ENCODE measurements at regions not wholly inside any gene's neighbourhood (a gene's known extent, or its start where the extent isn't known, plus 50 kb on each side); places are given as distances from the start of the nearest gene placed in this dataset.
"Not testable (repeated sequence)": the region's sequence is repeated elsewhere in the genome, so short reads cannot be mapped to it uniquely, and the experiment has no call there.

GRCh38 chr4:177494791-177495190 is 52.6 kb upstream of the AGA start:
- no peak for DNase-seq (ENCODE audit: low spot score)

- DNase-seq (ENCODE audit: low spot score) = not testable (repeated sequence)
Measured at GRCh38 chr4:177495626-177496025, 53.4 kb upstream of the AGA start.

GRCh38 chr4:177499537-177499936 is 57.3 kb upstream of the AGA start:
- no peak for DNase-seq (ENCODE audit: low spot score)

GRCh38 chr4:177505171-177505615 is 63.0 kb upstream of the AGA start:
- no peak for DNase-seq (ENCODE audit: low spot score)

- DNase-seq (ENCODE audit: low spot score) = no peak
Measured at GRCh38 chr4:177508662-177509061, 66.4 kb upstream of the AGA start.

GRCh38 chr4:177509226-177509745 is 67.0 kb upstream of the AGA start:
- no peak for DNase-seq (ENCODE audit: low spot score)

- no peak for DNase-seq (ENCODE audit: low spot score)
Measured at GRCh38 chr4:177511611-177512010, 69.4 kb upstream of the AGA start.

- no peak for DNase-seq (ENCODE audit: low spot score)
Measured at GRCh38 chr4:177512646-177513045, 70.4 kb upstream of the AGA start.

GRCh38 chr4:177517862-177518261 is 75.6 kb upstream of the AGA start:
- DNase-seq (ENCODE audit: low spot score) = no peak

- no peak for DNase-seq (ENCODE audit: low spot score)
Measured at GRCh38 chr4:177519481-177520260, 77.4 kb upstream of the AGA start.

GRCh38 chr4:177528620-177529019 is 86.4 kb upstream of the AGA start:
- no peak for DNase-seq (ENCODE audit: low spot score)

GRCh38 chr4:177530561-177530960 is 88.3 kb upstream of the AGA start:
- no peak for DNase-seq (ENCODE audit: low spot score)

- DNase-seq (ENCODE audit: low spot score) = no peak
Measured at GRCh38 chr4:177532358-177532757, 90.1 kb upstream of the AGA start.

GRCh38 chr4:177534841-177535240 is 92.6 kb upstream of the AGA start:
- not testable (repeated sequence) for DNase-seq (ENCODE audit: low spot score)

- no peak for DNase-seq (ENCODE audit: low spot score)
Measured at GRCh38 chr4:177546745-177547144, 104.5 kb upstream of the AGA start.

- no peak for DNase-seq (ENCODE audit: low spot score)
Measured at GRCh38 chr4:177547985-177548384, 105.7 kb upstream of the AGA start.

- DNase-seq (ENCODE audit: low spot score) = no peak
Measured at GRCh38 chr4:177555007-177555574, 112.9 kb upstream of the AGA start.

GRCh38 chr4:177557416-177557815 is 115.2 kb upstream of the AGA start:
- no peak for DNase-seq (ENCODE audit: low spot score)

GRCh38 chr4:177558995-177559394 is 116.8 kb upstream of the AGA start:
- no peak for DNase-seq (ENCODE audit: low spot score)

- DNase-seq (ENCODE audit: low spot score) = no peak
Measured at GRCh38 chr4:177562163-177562562, 119.9 kb upstream of the AGA start.

- no peak for DNase-seq (ENCODE audit: low spot score)
Measured at GRCh38 chr4:177562859-177563258, 120.6 kb upstream of the AGA start.

- DNase-seq (ENCODE audit: low spot score) = no peak
Measured at GRCh38 chr4:177566691-177567090, 124.5 kb upstream of the AGA start.

GRCh38 chr4:177568931-177569330 is 126.7 kb upstream of the AGA start:
- DNase-seq (ENCODE audit: low spot score) = no peak

- no peak for DNase-seq (ENCODE audit: low spot score)
Measured at GRCh38 chr4:177569434-177569833, 127.2 kb upstream of the AGA start.

Measured in left forelimb (tissue), 1 donor.